Testis (tissue), 2 donors: ENCODE measurements at regions not wholly inside any gene's neighbourhood (a gene's known extent, or its start where the extent isn't known, plus 50 kb on each side); places are given as distances from the start of the nearest gene placed in this dataset.
"Not testable (repeated sequence)": the region's sequence is repeated elsewhere in the genome, so short reads cannot be mapped to it uniquely, and the experiment has no call there.

Experiments
- DNase-seq: peaks from one replicate; pipeline ENCODE4 v3.0.0-alpha.2; 2019
- H3K27ac ChIP-seq, 2 donors: fragments of 200-600 bp; sonication (generic); one replicate each; pipeline ENCODE4 v1.5.1; 2019
- H3K27me3 ChIP-seq: fragments of 200-600 bp; sonication (generic); one replicate; pipeline ENCODE4 v1.5.1; 2019
- H3K36me3 ChIP-seq: fragments of 200-600 bp; sonication (generic); one replicate; pipeline ENCODE4 v1.5.1; 2017; ENCODE audit warnings: low read depth; ENCODE audit errors: missing control alignments
- H3K4me1 ChIP-seq: fragments of 200-600 bp; sonication (generic); one replicate; pipeline ENCODE4 v1.5.1; 2019
- H3K4me3 ChIP-seq, 2 donors: fragments of 200-600 bp; sonication (generic); one replicate each; pipeline ENCODE4 v1.5.1; 2017 to 2019
- H3K9me3 ChIP-seq: fragments of 200-600 bp; sonication (generic); one replicate; pipeline ENCODE4 v1.5.1; 2017
- CTCF ChIP-seq, 3 experiments: fragments of 450-650 bp in 2 of 3; fragments of 200-600 bp in 1 of 3; sonication (generic) in 1 of 3; IDR thresholded peaks; one replicate each; pipeline ENCODE4 v1.5.1; 2016 to 2019; ENCODE audit warnings: antibody characterized with exemption in 3 of 3, mild to moderate bottlenecking in 2 of 3, moderate library complexity in 1 of 3
- POLR2A ChIP-seq: fragments of 450-650 bp; IDR thresholded peaks from one replicate; pipeline ENCODE4 v1.6.1; 2017; ENCODE audit warnings: antibody characterized with exemption, mild to moderate bottlenecking, moderate library complexity
- WGBS, 2 donors: methylation state at CpG; one replicate each; pipeline ENCODE4 v1.1.5; 2018; 5-methylcytosine and 5-hydroxymethylcytosine counted together
- intact Hi-C: fragments of 100-400 bp; cut with DNase I; formaldehyde crosslinking; loops from one replicate; pipeline ENCODE4 v1.15.1; 2023; ENCODE audit warnings: low total_unique reads

GRCh38 chr5:67858471-67859031 lies 357.0 kb upstream of the PIK3R1 start:
- H3K27ac ChIP-seq = no peak overlapping the region
- H3K9me3 ChIP-seq = no peaks in the 10 kb centered on the region
- no peaks in the 10 kb centered on the region for H3K4me1 ChIP-seq
- intact Hi-C loops = no loop called here
- WGBS, 2 donors = 91 to 95% methylated on average over 5 of the region's 5 CpGs
- DNase-seq = no peak
- no peak overlapping the region for H3K4me3 ChIP-seq
- TF ChIP-seq POLR2A = no peak
- TF ChIP-seq CTCF (IDR thresholded peaks at IDR 0.05) = no peak
- H3K36me3 ChIP-seq = no peaks in the 10 kb centered on the region
- no peaks in the 10 kb centered on the region for H3K27me3 ChIP-seq

- TF ChIP-seq CTCF (IDR thresholded peaks at IDR 0.05) = no peak
- no peak for TF ChIP-seq POLR2A
- Histone ChIP-seq H3K4me3 (no peak overlapping the region), H3K36me3 (no peaks in the 10 kb centered on the region), H3K4me1 (no peaks in the 10 kb centered on the region), H3K9me3 (no peaks in the 10 kb centered on the region), H3K27ac (no peak overlapping the region), H3K27me3 (no peaks in the 10 kb centered on the region)
- WGBS, 2 donors = 97 to 100% methylated on average over 1 of the region's 1 CpG
- no peak for DNase-seq
- intact Hi-C loops = no loop called here
Measured at GRCh38 chr5:67857502-67857901, 358.1 kb upstream of the PIK3R1 start.

- H3K9me3 ChIP-seq = no peaks in the 10 kb centered on the region
- no peaks in the 10 kb centered on the region for H3K27me3 ChIP-seq
- no peak for DNase-seq
- H3K36me3 ChIP-seq = no peaks in the 10 kb centered on the region
- no peaks in the 10 kb centered on the region for H3K4me1 ChIP-seq
- WGBS, 2 donors = 52 to 81% methylated on average over 5 of the region's 5 CpGs
- no peak overlapping the region for H3K4me3 ChIP-seq
- intact Hi-C loops = no loop called here
- no peak overlapping the region for H3K27ac ChIP-seq
- TF ChIP-seq CTCF (IDR thresholded peaks at IDR 0.05) (no peak), POLR2A (no peak)
Measured at GRCh38 chr5:67855523-67855922, 360.0 kb upstream of the PIK3R1 start.

- H3K9me3 ChIP-seq, DNase-seq: not testable (repeated sequence)
Measured at GRCh38 chr5:67850906-67851305, 364.6 kb upstream of the PIK3R1 start.

GRCh38 chr5:67844924-67845323 lies 370.6 kb upstream of the PIK3R1 start:
- TF ChIP-seq CTCF (IDR thresholded peaks at IDR 0.05) = no peak
- TF ChIP-seq POLR2A = no peak
- no peaks in the 10 kb centered on the region for H3K27me3 ChIP-seq
- no peaks in the 10 kb centered on the region for H3K36me3 ChIP-seq
- H3K4me3 ChIP-seq = no peak overlapping the region
- H3K9me3 ChIP-seq = no peaks in the 10 kb centered on the region
- intact Hi-C loops = no loop called here
- H3K27ac ChIP-seq = no peak overlapping the region
- WGBS, 2 donors = 92% methylated on average over 3 of the region's 3 CpGs
- DNase-seq = no peak
- no peaks in the 10 kb centered on the region for H3K4me1 ChIP-seq

More at GRCh38 chr5:67850906-67851305, 364.6 kb upstream of the PIK3R1 start:
- H3K27ac ChIP-seq, H3K27me3 ChIP-seq, H3K4me3 ChIP-seq, H3K36me3 ChIP-seq, intact Hi-C loops, H3K4me1 ChIP-seq: not testable (repeated sequence)
- 79 to 93% methylated on average over 5 of the region's 5 CpGs for WGBS, 2 donors
